Right lobe of liver (tissue), 6 donors: ENCODE measurements at regions not wholly inside any gene's neighbourhood (a gene's known extent, or its start where the extent isn't known, plus 50 kb on each side); places are given as distances from the start of the nearest gene placed in this dataset.

Experiments used
- ATAC-seq, 4 donors: fragments of 200-7000 bp; cut with Tn5 transposase; one replicate each; pipeline ENCODE4 v1.9.1; 2020; ENCODE audit warnings: mild to moderate bottlenecking in 4 of 4, moderate library complexity in 4 of 4
- DNase-seq, 3 donors: peaks; one replicate each; pipeline ENCODE4 v3.0.0-alpha.2; 2020
- H3K27ac ChIP-seq, 3 donors: fragments of 200-600 bp; one replicate each; pipeline ENCODE4 v1.8.0; 2022
- H3K27me3 ChIP-seq, 2 donors: fragments of 200-600 bp; one replicate each; pipeline ENCODE4 v1.8.0; 2022
- H3K36me3 ChIP-seq, 4 donors: fragments of 200-600 bp; sonication (generic) in 1 of 4; one replicate each; pipeline versions ENCODE4 v1.5.1 to v1.8.0; 2017 to 2022; ENCODE audit warnings: control low read depth in 1 of 4
- H3K4me1 ChIP-seq, 4 donors: fragments of 200-600 bp; sonication (generic) in 1 of 4; one replicate each; pipeline versions ENCODE4 v1.5.1 to v1.8.0; 2017 to 2022; ENCODE audit warnings: control low read depth in 1 of 4
- H3K4me3 ChIP-seq, 3 donors: fragments of 200-600 bp; one replicate each; pipeline ENCODE4 v1.8.0; 2022
- H3K9me3 ChIP-seq, 4 donors: fragments of 200-600 bp; sonication (generic) in 1 of 4; one replicate each; pipeline versions ENCODE4 v1.5.1 to v1.8.0; 2017 to 2022; ENCODE audit warnings: control low read depth in 1 of 4
- POLR2A ChIP-seq: fragments of 450-650 bp; IDR thresholded peaks from one replicate; pipeline ENCODE4 v1.6.1; 2017; ENCODE audit warnings: antibody characterized with exemption, mild to moderate bottlenecking
- WGBS: methylation state at CpG from one replicate; pipeline ENCODE4 v1.1.6; 2018; ENCODE audit warnings: low coverage, low lambda C conversion rate; ENCODE audit not compliant: insufficient coverage; ENCODE audit errors: missing lambda C conversion rate; 5-methylcytosine and 5-hydroxymethylcytosine counted together
- intact Hi-C, 2 donors: fragments of 100-400 bp; cut with DNase I; formaldehyde crosslinking; loops; one replicate each; pipeline versions ENCODE4 v1.11.2 to v1.14.1; 2022
- TF ChIP-seq, protein P1 (sequence below), 4 donors: fragments of 200-600 bp in 3 of 4; fragments of 450-650 bp in 1 of 4; IDR thresholded peaks; one replicate each; pipeline versions ENCODE4 v1.5.1 to v1.8.0; 2016 to 2022; ENCODE audit warnings: antibody characterized with exemption in 4 of 4, mild to moderate bottlenecking in 2 of 4
- donor health status: DM: no; HTN: yes; CAD: no.
- donor health status: DM: no; HTN: no; CAD: no.
- donor health status: DM: no; HTN: no; CAD: no.
- donor health status: DM: no; HTN: yes; CAD: no.
- donor health status: DM: no; HTN: yes; CAD: no.

DNA sequence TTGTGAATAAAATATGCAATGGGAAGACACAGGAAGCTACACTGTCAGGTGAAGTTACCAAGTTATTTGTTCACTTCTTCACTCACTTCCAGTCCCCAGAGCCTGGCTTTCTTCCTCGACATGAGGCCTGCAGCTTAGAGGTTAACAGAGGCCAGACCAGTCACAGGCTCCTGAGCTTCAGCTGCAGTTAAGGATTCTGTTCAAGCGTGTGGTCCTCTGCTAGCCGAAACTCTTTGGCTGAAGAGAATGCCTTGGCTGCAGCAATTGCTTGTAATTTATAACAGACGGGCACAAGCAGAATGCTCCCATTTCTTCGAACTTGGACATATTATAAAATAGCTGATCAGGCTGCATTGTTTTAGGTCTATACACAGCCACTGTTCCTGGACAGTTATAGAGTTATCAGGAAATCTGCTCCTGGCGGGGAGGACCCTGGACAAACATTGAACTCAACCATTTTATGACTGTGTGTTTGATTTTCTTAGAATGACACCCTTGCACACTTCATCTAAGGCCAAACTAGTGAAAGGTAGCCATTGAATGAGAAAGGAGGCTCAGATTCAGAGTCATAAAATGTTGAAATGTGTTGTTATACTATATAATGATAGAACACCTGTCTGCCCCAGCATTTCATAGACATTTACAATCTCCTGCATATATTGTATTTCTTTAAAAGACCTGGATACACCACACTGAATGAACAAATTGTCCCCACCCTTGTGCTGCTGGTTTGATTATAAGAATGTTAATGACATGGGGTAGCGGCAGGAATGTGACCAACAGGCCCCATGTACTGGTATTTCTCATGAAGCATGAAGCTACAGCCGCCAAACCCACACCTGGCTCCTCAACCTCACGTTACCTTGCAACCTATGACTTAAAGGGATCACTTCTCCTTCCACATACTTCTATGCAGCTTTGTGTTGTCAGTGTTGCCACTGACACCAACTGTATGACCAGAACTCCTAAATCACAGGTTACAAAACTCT, 153.6 kb downstream of the TDRD15 start:
- Histone ChIP-seq H3K4me1 (no peaks in the 10 kb centered on the region), H3K9me3 (no peaks in the 10 kb centered on the region), H3K4me3 (no peak overlapping the region), H3K27ac (no peak overlapping the region), H3K27me3 (no peaks in the 10 kb centered on the region), H3K36me3 (no peaks in the 10 kb centered on the region)
- TF ChIP-seq, protein P1, sequence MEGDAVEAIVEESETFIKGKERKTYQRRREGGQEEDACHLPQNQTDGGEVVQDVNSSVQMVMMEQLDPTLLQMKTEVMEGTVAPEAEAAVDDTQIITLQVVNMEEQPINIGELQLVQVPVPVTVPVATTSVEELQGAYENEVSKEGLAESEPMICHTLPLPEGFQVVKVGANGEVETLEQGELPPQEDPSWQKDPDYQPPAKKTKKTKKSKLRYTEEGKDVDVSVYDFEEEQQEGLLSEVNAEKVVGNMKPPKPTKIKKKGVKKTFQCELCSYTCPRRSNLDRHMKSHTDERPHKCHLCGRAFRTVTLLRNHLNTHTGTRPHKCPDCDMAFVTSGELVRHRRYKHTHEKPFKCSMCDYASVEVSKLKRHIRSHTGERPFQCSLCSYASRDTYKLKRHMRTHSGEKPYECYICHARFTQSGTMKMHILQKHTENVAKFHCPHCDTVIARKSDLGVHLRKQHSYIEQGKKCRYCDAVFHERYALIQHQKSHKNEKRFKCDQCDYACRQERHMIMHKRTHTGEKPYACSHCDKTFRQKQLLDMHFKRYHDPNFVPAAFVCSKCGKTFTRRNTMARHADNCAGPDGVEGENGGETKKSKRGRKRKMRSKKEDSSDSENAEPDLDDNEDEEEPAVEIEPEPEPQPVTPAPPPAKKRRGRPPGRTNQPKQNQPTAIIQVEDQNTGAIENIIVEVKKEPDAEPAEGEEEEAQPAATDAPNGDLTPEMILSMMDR (IDR thresholded peaks at IDR 0.05): no peak
- TF ChIP-seq POLR2A: no peak
- WGBS: 79% methylated on average over 8 of the region's 9 CpGs
- no peak for DNase-seq
- intact Hi-C loops: no loop called here
- no peak for ATAC-seq

DNA sequence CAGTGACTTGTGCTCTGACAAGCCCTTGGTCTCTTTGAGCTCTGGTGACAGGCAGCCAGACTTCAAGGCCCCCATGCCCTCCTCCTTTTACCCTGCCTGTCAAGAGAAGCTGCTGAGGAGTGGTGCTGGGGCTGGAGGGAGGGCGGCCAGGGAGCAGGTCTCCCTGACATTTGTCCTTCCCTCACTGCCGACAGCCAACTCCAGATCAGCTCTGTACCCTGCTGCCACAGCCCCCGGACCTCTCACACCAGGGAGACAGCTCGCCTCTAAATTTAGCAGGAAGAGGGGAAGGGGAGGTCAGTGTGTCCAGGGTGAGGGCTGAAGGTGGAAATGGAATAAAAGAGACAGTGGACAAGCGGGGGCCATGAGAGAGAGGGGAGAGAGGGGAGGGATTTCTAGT, 155.8 kb downstream of the TDRD15 start:
- H3K36me3 ChIP-seq: no peaks in the 10 kb centered on the region
- no peak overlapping the region for H3K4me3 ChIP-seq
- no peaks in the 10 kb centered on the region for H3K4me1 ChIP-seq
- H3K9me3 ChIP-seq: no peaks in the 10 kb centered on the region
- H3K27me3 ChIP-seq: no peaks in the 10 kb centered on the region
- H3K27ac ChIP-seq: no peak overlapping the region
- 43% methylated on average over 5 of the region's 5 CpGs for WGBS
- intact Hi-C loops: no loop called here
- TF ChIP-seq, protein P1 (IDR thresholded peaks at IDR 0.05): no peak
- TF ChIP-seq POLR2A: no peak
- no peak for ATAC-seq
- no peak for DNase-seq

DNA sequence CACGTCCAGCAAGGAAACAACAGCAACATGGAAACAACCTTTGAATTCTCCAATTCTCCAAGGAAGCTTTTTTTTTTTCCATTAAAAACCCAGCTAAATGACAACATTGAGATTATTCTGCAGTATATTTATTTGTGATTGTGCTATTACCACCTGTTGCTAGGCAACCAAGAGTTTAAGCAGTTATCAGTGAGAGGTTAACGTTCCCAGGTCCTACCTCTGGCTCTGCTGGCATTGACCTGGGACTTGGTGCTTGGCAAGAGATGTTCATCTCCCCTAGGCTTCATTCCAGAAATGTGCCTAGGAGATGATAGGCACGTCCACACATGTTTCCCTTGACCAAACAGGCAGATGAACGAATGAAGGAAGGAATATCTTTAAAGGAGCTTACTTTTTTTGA, 157.0 kb downstream of the TDRD15 start:
- Histone ChIP-seq H3K27ac (no peak overlapping the region), H3K4me3 (no peak overlapping the region), H3K36me3 (no peaks in the 10 kb centered on the region), H3K27me3 (no peaks in the 10 kb centered on the region), H3K9me3 (no peaks in the 10 kb centered on the region), H3K4me1 (no peaks in the 10 kb centered on the region)
- 46% methylated on average over 4 of the region's 4 CpGs for WGBS
- intact Hi-C loops: no loop called here
- ATAC-seq (no peak), DNase-seq (no peak)
- TF ChIP-seq, protein P1 (IDR thresholded peaks at IDR 0.05): no peak
- no peak for TF ChIP-seq POLR2A

DNA sequence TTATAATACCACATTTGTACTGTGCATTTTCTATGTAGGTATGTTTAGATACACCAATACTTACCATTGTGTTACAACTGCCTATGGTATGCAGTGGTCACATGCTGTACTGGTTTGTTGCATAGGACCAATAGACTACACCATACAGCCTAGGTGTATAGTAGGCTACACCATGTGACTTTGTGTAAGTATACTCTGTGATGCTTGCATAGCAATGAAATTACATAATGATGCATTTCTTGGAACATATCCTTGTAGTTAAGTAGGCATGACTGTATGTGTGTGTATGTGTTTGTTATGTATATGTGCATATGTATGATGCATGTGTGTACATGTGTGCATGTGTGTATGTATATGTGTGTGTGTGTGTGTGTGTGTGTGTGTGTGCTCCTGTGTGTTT, 157.6 kb downstream of the TDRD15 start:
- Histone ChIP-seq H3K9me3 (no peaks in the 10 kb centered on the region), H3K27ac (no peak overlapping the region), H3K4me3 (no peak overlapping the region), H3K4me1 (no peaks in the 10 kb centered on the region), H3K36me3 (no peaks in the 10 kb centered on the region), H3K27me3 (no peaks in the 10 kb centered on the region)
- ATAC-seq (no peak), DNase-seq (no peak)
- intact Hi-C loops: no loop called here
- no peak for TF ChIP-seq POLR2A
- TF ChIP-seq, protein P1 (IDR thresholded peaks at IDR 0.05): no peak
